ENCODE measurements at regions not wholly inside any gene's neighbourhood (a gene's known extent, or its start where the extent isn't known, plus 50 kb on each side); places are given as distances from the start of the nearest gene placed in this dataset.

- Histone ChIP-seq H3K4me3 (no peak overlapping the region), H4K20me1 (no peaks in the 10 kb centered on the region), H3K4me1 (peaks cover 11% of the 10 kb centered on the region), H3K27me3 (no peaks in the 10 kb centered on the region), H3K4me2 (no peak overlapping the region), H3K27ac (no peak overlapping the region), H3K9ac (no peak overlapping the region), H3K9me3 (no peaks in the 10 kb centered on the region), H3K36me3 (no peaks in the 10 kb centered on the region)
- no peak for TF ChIP-seq Cebpa-rat (IDR thresholded peaks at IDR 0.05)
Observed at GRCh38 chr4:53907772-53908171, 156.6 kb downstream of the CHIC2 start.

DNA sequence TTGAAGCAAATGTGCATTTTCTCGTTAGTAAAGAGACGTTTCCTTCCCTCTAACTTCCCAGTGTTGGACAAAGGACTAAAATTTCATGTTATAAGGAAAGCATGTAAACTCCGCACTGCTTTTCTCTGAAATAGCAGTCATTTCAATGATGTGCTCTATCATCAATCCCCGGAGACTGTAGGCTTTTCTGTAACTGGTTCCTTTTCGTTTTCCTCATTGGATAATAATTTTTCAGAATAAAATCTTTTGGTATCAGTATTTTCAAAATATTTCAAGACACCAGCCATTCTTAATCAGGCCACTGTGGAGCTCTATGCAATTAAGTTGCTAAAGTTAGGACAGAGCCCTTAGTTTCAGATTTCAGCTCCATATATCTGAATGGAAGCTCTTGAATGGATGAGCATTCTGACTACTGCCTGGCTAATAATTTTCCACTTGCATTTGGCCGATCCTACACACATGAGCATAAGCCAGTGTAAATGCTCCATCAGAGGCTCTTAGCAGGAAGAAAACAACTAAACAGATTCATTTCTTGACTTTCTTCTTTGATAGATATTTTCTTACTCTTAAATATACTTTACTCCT, 157.7 kb downstream of the CHIC2 start:
- Histone ChIP-seq H3K4me3 (no peak overlapping the region), H3K27ac (no peak overlapping the region)

DNA sequence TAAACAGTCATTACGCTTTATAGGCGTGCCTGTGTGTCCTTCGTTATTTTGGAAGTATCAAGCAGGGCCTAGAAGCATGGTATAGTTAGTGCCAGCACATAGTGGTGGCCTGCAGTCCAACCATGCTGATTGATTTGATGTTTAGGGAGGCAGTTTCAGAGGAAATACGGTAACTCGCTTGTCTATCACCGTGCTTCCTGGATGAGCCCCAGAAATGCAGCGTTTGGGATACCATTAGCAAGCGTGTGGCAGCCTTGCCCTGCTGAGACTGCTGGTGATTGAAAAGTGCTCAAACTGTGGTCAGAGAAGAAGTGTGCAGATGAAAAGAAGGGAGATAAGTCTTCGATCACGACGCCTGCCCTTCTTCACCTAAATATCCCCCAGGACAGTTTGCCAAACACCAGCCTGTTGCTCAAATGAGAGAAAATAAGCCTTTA, 158.4 kb downstream of the CHIC2 start:
- no peaks in the 10 kb centered on the region for H3K36me3 ChIP-seq
- H3K27me3 ChIP-seq = no peaks in the 10 kb centered on the region
- no peak for TF ChIP-seq Cebpa-rat (IDR thresholded peaks at IDR 0.05)
- H3K4me3 ChIP-seq = peak overlapping the region; percentile 55
- no peaks in the 10 kb centered on the region for H4K20me1 ChIP-seq
- peak overlapping the region; percentile 84 for H3K4me2 ChIP-seq
- H3K4me1 ChIP-seq = peaks cover 11% of the 10 kb centered on the region
- no peaks in the 10 kb centered on the region for H3K9me3 ChIP-seq
- H3K9ac ChIP-seq = peak overlapping the region; percentile 56; the same call in 1 of the 2 replicates
- H3K27ac ChIP-seq = peak overlapping the region; percentile 50

More for the DNA sequence above, 157.7 kb downstream of the CHIC2 start:
- Histone ChIP-seq H3K27me3 (no peaks in the 10 kb centered on the region), H3K4me2 (peak overlapping the region; percentile 84), H4K20me1 (no peaks in the 10 kb centered on the region), H3K9ac (no peak overlapping the region), H3K36me3 (no peaks in the 10 kb centered on the region), H3K9me3 (no peaks in the 10 kb centered on the region), H3K4me1 (peaks cover 11% of the 10 kb centered on the region)
- TF ChIP-seq Cebpa-rat (IDR thresholded peaks at IDR 0.05) = no peak

GRCh38 chr4:53905276-53905940, 159.0 kb downstream of the CHIC2 start:
- no peaks in the 10 kb centered on the region for H3K36me3 ChIP-seq
- TF ChIP-seq Cebpa-rat (IDR thresholded peaks at IDR 0.05) = no peak
- H3K4me2 ChIP-seq = peak overlapping the region; percentile 84
- no peak overlapping the region for H3K27ac ChIP-seq
- no peaks in the 10 kb centered on the region for H4K20me1 ChIP-seq
- no peak overlapping the region for H3K4me3 ChIP-seq
- H3K4me1 ChIP-seq = peaks cover 11% of the 10 kb centered on the region
- H3K27me3 ChIP-seq = no peaks in the 10 kb centered on the region
- no peaks in the 10 kb centered on the region for H3K9me3 ChIP-seq
- no peak overlapping the region for H3K9ac ChIP-seq

- Histone ChIP-seq H3K4me3 (no peak overlapping the region), H3K9me3 (no peaks in the 10 kb centered on the region), H3K9ac (no peak overlapping the region), H4K20me1 (no peaks in the 10 kb centered on the region), H3K36me3 (no peaks in the 10 kb centered on the region), H3K4me1 (peaks cover 17% of the 10 kb centered on the region), H3K27me3 (no peaks in the 10 kb centered on the region), H3K4me2 (no peak overlapping the region), H3K27ac (no peak overlapping the region)
- no peak; the same call in 1 of the 2 replicates for TF ChIP-seq Cebpa-rat (IDR thresholded peaks at IDR 0.05)
Observed at GRCh38 chr4:53902786-53903185, 161.6 kb downstream of the CHIC2 start.

GRCh38 chr4:53900271-53900649, 164.1 kb downstream of the CHIC2 start:
- H3K27me3 ChIP-seq = no peaks in the 10 kb centered on the region
- no peaks in the 10 kb centered on the region for H4K20me1 ChIP-seq
- no peak overlapping the region for H3K27ac ChIP-seq
- H3K4me2 ChIP-seq = no peak overlapping the region
- H3K9ac ChIP-seq = no peak overlapping the region
- H3K4me1 ChIP-seq = 0 out of 2 replicates have a peak, but pooled peaks cover 6% of the 10 kb centered on the region
- no peak for TF ChIP-seq Cebpa-rat (IDR thresholded peaks at IDR 0.05)
- H3K9me3 ChIP-seq = no peaks in the 10 kb centered on the region
- H3K4me3 ChIP-seq = no peak overlapping the region
- no peaks in the 10 kb centered on the region for H3K36me3 ChIP-seq

GRCh38 chr4:53899586-53900270, 164.7 kb downstream of the CHIC2 start:
- no peak overlapping the region for H3K4me2 ChIP-seq
- H3K4me1 ChIP-seq = 0 out of 2 replicates have a peak, but pooled peaks cover 6% of the 10 kb centered on the region
- H3K36me3 ChIP-seq = no peaks in the 10 kb centered on the region
- H3K9me3 ChIP-seq = no peaks in the 10 kb centered on the region
- H3K9ac ChIP-seq = no peak overlapping the region
- H3K4me3 ChIP-seq = no peak overlapping the region
- no peaks in the 10 kb centered on the region for H3K27me3 ChIP-seq
- no peaks in the 10 kb centered on the region for H4K20me1 ChIP-seq
- TF ChIP-seq Cebpa-rat (IDR thresholded peaks at IDR 0.05) = no peak
- no peak overlapping the region for H3K27ac ChIP-seq

DNA sequence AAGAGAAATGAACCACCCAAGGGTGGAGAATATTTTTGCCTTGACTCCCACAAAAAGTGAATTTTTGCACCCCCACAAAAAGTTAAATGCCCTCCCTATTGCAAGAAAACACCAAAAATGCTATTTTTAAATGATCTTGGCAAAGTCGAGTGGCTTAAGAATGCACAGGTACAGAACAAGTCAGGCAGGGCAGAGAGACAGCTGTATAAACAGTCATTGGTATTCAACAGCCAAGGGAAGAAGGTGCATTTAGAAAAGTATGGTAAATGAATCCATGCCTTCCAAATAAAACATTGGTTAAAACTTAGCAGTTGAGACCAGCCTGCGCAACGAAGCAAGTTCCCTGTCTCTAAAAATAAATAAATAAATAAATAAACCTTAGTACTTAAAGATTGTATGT, 169.3 kb downstream of the CHIC2 start:
- Histone ChIP-seq H3K9me3 (no peaks in the 10 kb centered on the region), H4K20me1 (no peaks in the 10 kb centered on the region), H3K27me3 (no peaks in the 10 kb centered on the region), H3K27ac (no peak overlapping the region), H3K36me3 (no peaks in the 10 kb centered on the region), H3K4me3 (no peak overlapping the region), H3K4me1 (0 out of 2 replicates have a peak, but pooled peaks cover 5% of the 10 kb centered on the region), H3K4me2 (no peak overlapping the region), H3K9ac (no peak overlapping the region)
- TF ChIP-seq Cebpa-rat (IDR thresholded peaks at IDR 0.05) = no peak

- H3K27ac ChIP-seq = no peak overlapping the region
- no peak for TF ChIP-seq Cebpa-rat (IDR thresholded peaks at IDR 0.05)
- H3K4me1 ChIP-seq = no peaks in the 10 kb centered on the region
- H3K4me2 ChIP-seq = no peak overlapping the region
- H3K9ac ChIP-seq = no peak overlapping the region
- H3K4me3 ChIP-seq = no peak overlapping the region
- H3K36me3 ChIP-seq = no peaks in the 10 kb centered on the region
- no peaks in the 10 kb centered on the region for H3K27me3 ChIP-seq
- no peaks in the 10 kb centered on the region for H4K20me1 ChIP-seq
- H3K9me3 ChIP-seq = no peaks in the 10 kb centered on the region
Observed at GRCh38 chr4:53890461-53890860, 173.9 kb downstream of the CHIC2 start.

Measured in BLaER1 (cell line).